HFF-Myc (cell line): ENCODE measurements at regions not wholly inside any gene's neighbourhood (a gene's known extent, or its start where the extent isn't known, plus 50 kb on each side); places are given as distances from the start of the nearest gene placed in this dataset.

ENCODE experiments used
- DNase-seq: peaks from one replicate; pipeline ENCODE4 v3.0.0-alpha.2; 2011; ENCODE audit warnings: low read depth; ENCODE audit errors: extremely low read depth
- H3K4me3 ChIP-seq: replicated peaks from 2 replicates; pipeline ENCODE4 v1.5.1; 2011; ENCODE audit warnings: low read depth, mild to moderate bottlenecking, control low read depth, low read length
- CTCF ChIP-seq: IDR thresholded peaks from 2 replicates; pipeline ENCODE4 v1.5.1; 2012; ENCODE audit warnings: mild to moderate bottlenecking, low read depth, low read length, control low read depth; ENCODE audit errors: missing control alignments

- H3K4me3 ChIP-seq: no peak overlapping the region
- DNase-seq: no peak
- TF ChIP-seq CTCF: no peak
These were observed 462.4 kb upstream of the MYT1L start for GRCh38 chr2:2793514-2793913.

- TF ChIP-seq CTCF: no peak
- no peak overlapping the region for H3K4me3 ChIP-seq
- no peak for DNase-seq
These were observed 460.5 kb upstream of the MYT1L start for GRCh38 chr2:2791606-2792005.

- no peak for TF ChIP-seq CTCF
- no peak overlapping the region for H3K4me3 ChIP-seq
- DNase-seq: no peak
These were observed 460.0 kb upstream of the MYT1L start for GRCh38 chr2:2791031-2791430.

- no peak for TF ChIP-seq CTCF
- DNase-seq: no peak
- no peak overlapping the region for H3K4me3 ChIP-seq
These were observed 457.0 kb upstream of the MYT1L start for GRCh38 chr2:2788076-2788475.

GRCh38 chr2:2787301-2787907, 456.3 kb upstream of the MYT1L start:
- DNase-seq: no peak
- no peak for TF ChIP-seq CTCF
- H3K4me3 ChIP-seq: no peak overlapping the region

- no peak for TF ChIP-seq CTCF
- H3K4me3 ChIP-seq: no peak overlapping the region
- no peak for DNase-seq
These were observed 450.9 kb upstream of the MYT1L start for GRCh38 chr2:2782007-2782406.

- no peak for DNase-seq
These were observed 448.7 kb upstream of the MYT1L start for GRCh38 chr2:2779727-2780126.

More at GRCh38 chr2:2779727-2780126, 448.7 kb upstream of the MYT1L start:
- no peak overlapping the region for H3K4me3 ChIP-seq
- TF ChIP-seq CTCF: no peak
